HUES6 (cell line): ENCODE measurements at regions not wholly inside any gene's neighbourhood (a gene's known extent, or its start where the extent isn't known, plus 50 kb on each side); places are given as distances from the start of the nearest gene placed in this dataset.
"Not testable (repeated sequence)": the region's sequence is repeated elsewhere in the genome, so short reads cannot be mapped to it uniquely, and the experiment has no call there.

ENCODE experiments used
- H3K27ac ChIP-seq: 2 replicates; pipeline ENCODE4 v1.7.0; 2013; ENCODE audit warnings: low read depth, mild to moderate bottlenecking, low read length, inconsistent platforms
- H3K27me3 ChIP-seq: 2 replicates; pipeline ENCODE4 v1.6.1; 2013; ENCODE audit warnings: low read length; ENCODE audit not compliant: control insufficient read depth, insufficient read depth
- H3K36me3 ChIP-seq: 2 replicates; pipeline ENCODE4 v1.6.1; 2013; ENCODE audit warnings: low read length; ENCODE audit not compliant: control insufficient read depth, insufficient read depth
- H3K4me1 ChIP-seq: 2 replicates; pipeline ENCODE4 v1.6.1; 2013; ENCODE audit warnings: low read length; ENCODE audit not compliant: control insufficient read depth, insufficient read depth
- H3K4me3 ChIP-seq: 2 replicates; pipeline ENCODE4 v1.5.1; 2013; ENCODE audit warnings: low read depth, low read length
- H3K9ac ChIP-seq: one replicate; pipeline ENCODE4 v1.6.1; 2013; ENCODE audit warnings: mild to moderate bottlenecking, low read length
- H3K9me3 ChIP-seq: 2 replicates; pipeline ENCODE4 v1.6.1; 2013; ENCODE audit warnings: low read depth, low read length; ENCODE audit not compliant: control insufficient read depth, insufficient read depth

- Histone ChIP-seq H3K36me3 (no peaks in the 10 kb centered on the region), H3K4me3 (no peak overlapping the region), H3K27ac (no peak overlapping the region), H3K27me3 (no peaks in the 10 kb centered on the region), H3K9me3 (peaks cover 20% of the 10 kb centered on the region), H3K4me1 (no peaks in the 10 kb centered on the region), H3K9ac (no peak overlapping the region)
These were observed 204.6 kb upstream of the ALG10 start for GRCh38 chr12:33817713-33818112.

DNA sequence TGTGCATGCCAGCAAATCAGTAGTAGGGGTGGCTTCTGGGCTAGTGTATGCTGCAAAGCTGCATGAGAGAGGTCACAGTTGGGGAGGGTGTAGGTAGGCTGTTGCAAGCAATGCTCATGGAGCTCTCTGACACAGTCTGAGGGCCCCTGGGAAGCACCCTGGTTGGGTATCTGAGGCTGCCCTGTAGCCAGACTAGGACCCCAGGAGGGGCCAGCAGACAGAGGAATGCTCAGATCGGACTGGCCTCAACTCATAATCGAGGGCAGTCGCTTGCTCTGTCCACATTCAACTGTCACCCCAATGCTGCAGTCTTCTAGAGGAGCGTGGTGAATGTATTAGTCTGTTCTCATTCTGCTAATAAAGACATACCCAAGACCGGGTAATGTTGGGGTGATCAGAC, 204.0 kb upstream of the ALG10 start:
- H3K27ac ChIP-seq: no peak overlapping the region
- peaks cover 20% of the 10 kb centered on the region for H3K9me3 ChIP-seq
- no peak overlapping the region for H3K4me3 ChIP-seq

GRCh38 chr12:33825442-33825841, 196.9 kb upstream of the ALG10 start:
- H3K4me3 ChIP-seq: no peak overlapping the region
- H3K27me3 ChIP-seq: no peaks in the 10 kb centered on the region
- H3K36me3 ChIP-seq: no peaks in the 10 kb centered on the region
- H3K27ac ChIP-seq: no peak overlapping the region
- H3K9me3 ChIP-seq: no peaks in the 10 kb centered on the region
- no peaks in the 10 kb centered on the region for H3K4me1 ChIP-seq
- no peak overlapping the region for H3K9ac ChIP-seq

More for the DNA sequence above, 204.0 kb upstream of the ALG10 start:
- Histone ChIP-seq H3K27me3 (no peaks in the 10 kb centered on the region), H3K36me3 (no peaks in the 10 kb centered on the region), H3K9ac (no peak overlapping the region), H3K4me1 (no peaks in the 10 kb centered on the region)

GRCh38 chr12:33825986-33826602, 196.2 kb upstream of the ALG10 start:
- Histone ChIP-seq H3K9me3 (no peaks in the 10 kb centered on the region), H3K4me1 (no peaks in the 10 kb centered on the region), H3K27ac (no peak overlapping the region), H3K9ac (no peak overlapping the region), H3K4me3 (no peak overlapping the region), H3K36me3 (no peaks in the 10 kb centered on the region), H3K27me3 (no peaks in the 10 kb centered on the region)

GRCh38 chr12:33828326-33828725, 194.0 kb upstream of the ALG10 start:
- H3K27ac ChIP-seq: no peak overlapping the region
- no peaks in the 10 kb centered on the region for H3K9me3 ChIP-seq
- no peaks in the 10 kb centered on the region for H3K36me3 ChIP-seq
- H3K27me3 ChIP-seq: no peaks in the 10 kb centered on the region
- H3K4me3 ChIP-seq: no peak overlapping the region
- H3K9ac ChIP-seq: no peak overlapping the region
- H3K4me1 ChIP-seq: no peaks in the 10 kb centered on the region

DNA sequence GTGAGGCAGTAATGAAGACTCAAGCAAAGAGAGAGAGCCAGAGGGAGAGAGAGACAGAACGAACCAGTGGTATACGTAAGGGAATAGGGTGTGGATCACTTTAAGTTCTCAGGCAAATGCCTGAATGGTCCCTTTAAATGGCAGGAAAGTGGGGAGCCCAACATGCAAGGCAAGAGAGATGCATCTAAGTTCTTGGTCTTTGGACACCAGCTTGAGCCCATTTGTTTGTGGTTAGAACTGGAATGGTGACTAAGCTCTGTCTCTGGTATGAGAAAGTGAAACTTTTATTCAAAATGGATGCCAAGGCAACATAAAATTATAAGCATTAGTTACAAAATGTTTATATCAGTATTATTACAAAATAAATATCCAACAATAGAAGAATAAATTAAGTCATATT, 192.2 kb upstream of the ALG10 start:
- no peak overlapping the region for H3K27ac ChIP-seq
- no peak overlapping the region for H3K9ac ChIP-seq
- H3K9me3 ChIP-seq: no peaks in the 10 kb centered on the region
- H3K4me3 ChIP-seq: no peak overlapping the region
- no peaks in the 10 kb centered on the region for H3K27me3 ChIP-seq
- H3K36me3 ChIP-seq: no peaks in the 10 kb centered on the region
- H3K4me1 ChIP-seq: no peaks in the 10 kb centered on the region

DNA sequence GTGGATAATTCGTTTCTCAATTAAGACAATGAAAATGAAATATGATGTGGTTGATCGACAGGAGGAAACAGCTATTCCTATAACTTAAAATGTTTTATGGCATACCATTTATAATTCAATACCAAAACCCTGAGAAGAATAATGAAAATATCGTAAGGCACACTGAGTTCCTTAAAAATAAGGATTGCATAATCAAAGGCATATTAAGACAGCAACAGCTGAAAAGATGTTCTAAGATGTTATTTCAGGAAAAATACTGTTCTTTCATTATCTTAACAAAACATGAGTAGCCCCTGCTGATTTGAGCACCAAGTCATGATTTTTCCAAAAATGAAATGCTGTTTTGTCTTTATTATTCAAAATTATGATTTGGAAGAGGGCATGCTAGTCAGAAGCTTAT, 189.4 kb upstream of the ALG10 start:
- no peak overlapping the region for H3K4me3 ChIP-seq
- H3K9me3 ChIP-seq: no peaks in the 10 kb centered on the region
- H3K27me3 ChIP-seq: no peaks in the 10 kb centered on the region
- no peak overlapping the region for H3K27ac ChIP-seq
- H3K9ac ChIP-seq: no peak overlapping the region
- H3K36me3 ChIP-seq: no peaks in the 10 kb centered on the region
- H3K4me1 ChIP-seq: no peaks in the 10 kb centered on the region

DNA sequence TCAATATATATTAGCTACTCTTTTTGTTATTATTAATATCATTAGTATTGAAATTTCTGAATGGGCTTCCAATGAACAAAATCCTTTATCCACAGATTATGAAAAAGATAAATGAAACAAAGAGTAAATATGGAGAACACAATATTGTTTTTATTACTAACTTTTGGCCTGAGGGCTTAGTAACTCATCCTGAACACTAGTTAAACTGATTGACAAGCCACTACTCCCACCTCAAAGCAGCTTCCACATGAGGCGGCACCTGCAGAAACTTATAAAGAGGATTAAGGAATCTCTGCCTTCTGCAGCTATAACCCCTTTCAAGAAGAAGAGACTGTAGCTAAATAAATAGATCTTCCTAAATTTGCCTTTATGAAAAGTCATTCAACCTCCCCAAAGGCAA, 187.6 kb upstream of the ALG10 start:
- Histone ChIP-seq H3K27ac (no peak overlapping the region), H3K27me3 (no peaks in the 10 kb centered on the region), H3K4me3 (no peak overlapping the region), H3K9me3 (no peaks in the 10 kb centered on the region), H3K36me3 (no peaks in the 10 kb centered on the region), H3K9ac (no peak overlapping the region), H3K4me1 (no peaks in the 10 kb centered on the region)

DNA sequence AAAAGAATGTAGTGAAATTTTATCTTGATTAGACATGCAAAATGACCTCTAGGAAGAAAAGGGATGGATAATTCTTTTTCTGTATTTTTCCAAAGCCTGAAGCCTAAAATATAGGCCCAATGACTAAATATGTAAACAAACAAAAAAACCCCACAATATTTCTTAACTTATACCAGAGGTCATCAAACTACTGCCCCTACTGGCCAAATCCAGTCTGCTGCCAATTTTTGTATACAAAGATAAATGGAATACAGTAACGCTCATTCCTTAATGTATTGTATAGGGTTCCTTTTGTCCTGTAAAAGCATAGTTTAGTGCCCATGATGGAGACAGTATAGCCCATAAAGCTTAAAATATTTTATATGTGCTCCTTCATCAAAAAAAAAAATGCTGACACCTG, 145.7 kb upstream of the ALG10 start:
- H3K9me3 ChIP-seq: 0 out of 2 replicates have a peak, but pooled peaks cover 5% of the 10 kb centered on the region
- no peak overlapping the region for H3K27ac ChIP-seq
- H3K9ac ChIP-seq: no peak overlapping the region
- H3K36me3 ChIP-seq: no peaks in the 10 kb centered on the region
- H3K4me3 ChIP-seq: no peak overlapping the region
- H3K4me1 ChIP-seq: no peaks in the 10 kb centered on the region
- no peaks in the 10 kb centered on the region for H3K27me3 ChIP-seq

DNA sequence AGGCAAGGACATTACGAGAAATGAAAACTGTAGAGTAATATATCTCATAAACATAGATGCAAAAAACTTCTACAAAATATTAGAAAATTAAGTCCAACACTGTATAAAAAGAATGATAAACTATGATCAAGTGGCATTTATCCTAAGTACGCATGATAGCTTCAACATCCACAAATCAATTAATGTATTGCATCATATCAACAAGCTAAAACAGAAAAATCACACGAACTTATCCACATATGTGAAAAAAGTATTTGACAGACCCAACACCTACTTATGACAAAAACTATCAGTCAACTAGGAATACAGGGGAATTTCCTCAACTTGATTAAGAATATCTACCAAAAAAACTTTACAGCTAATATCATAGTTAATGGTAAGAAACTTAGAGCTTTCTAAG, 129.9 kb upstream of the ALG10 start:
- Histone ChIP-seq H3K9me3 (no peaks in the 10 kb centered on the region), H3K27me3 (no peaks in the 10 kb centered on the region), H3K27ac (no peak overlapping the region), H3K36me3 (no peaks in the 10 kb centered on the region), H3K4me1 (no peaks in the 10 kb centered on the region), H3K9ac (no peak overlapping the region), H3K4me3 (no peak overlapping the region)

GRCh38 chr12:33920460-33920859, 101.8 kb upstream of the ALG10 start:
- not testable (repeated sequence) for H3K27me3 ChIP-seq, H3K36me3 ChIP-seq, H3K4me3 ChIP-seq, H3K27ac ChIP-seq, H3K4me1 ChIP-seq, H3K9ac ChIP-seq
- peaks cover 12% of the 10 kb centered on the region for H3K9me3 ChIP-seq

- no peaks in the 10 kb centered on the region for H3K27me3 ChIP-seq
- H3K27ac ChIP-seq: no peak overlapping the region
- no peaks in the 10 kb centered on the region for H3K4me1 ChIP-seq
- H3K4me3 ChIP-seq: no peak overlapping the region
- no peak overlapping the region for H3K9ac ChIP-seq
- H3K36me3 ChIP-seq: no peaks in the 10 kb centered on the region
- peaks cover 13% of the 10 kb centered on the region for H3K9me3 ChIP-seq
These were observed 96.2 kb upstream of the ALG10 start for GRCh38 chr12:33926095-33926494.
